Natural killer cell (primary cell): ENCODE measurements at regions not wholly inside any gene's neighbourhood (a gene's known extent, or its start where the extent isn't known, plus 50 kb on each side); places are given as distances from the start of the nearest gene placed in this dataset.

Source experiments
- ATAC-seq, 3 donors: fragments of 150-1000 bp in 2 of 3; fragments of 200-7000 bp in 1 of 3; cut with Tn5 transposase; 1 replicate in 1 of 3; 2 replicates in 2 of 3; pipeline ENCODE4 v1.10.0; 2021; ENCODE audit warnings: mild to moderate bottlenecking in 2 of 3, moderate library complexity in 2 of 3
- DNase-seq, 2 donors: peaks; one replicate each; pipeline versions ENCODE4 v3.0.0 to v3.0.0-alpha.2; 2013 to 2021; ENCODE audit warnings: mixed read lengths in 1 of 2
- H3K27ac ChIP-seq: one replicate; pipeline ENCODE4 v1.5.1; 2013; ENCODE audit warnings: mild to moderate bottlenecking, low read length
- H3K27me3 ChIP-seq: one replicate; pipeline ENCODE4 v1.6.1; 2013; ENCODE audit warnings: low read length; ENCODE audit not compliant: control insufficient read depth, insufficient read depth
- H3K36me3 ChIP-seq: one replicate; pipeline ENCODE4 v1.6.1; 2013; ENCODE audit warnings: low read length; ENCODE audit not compliant: control insufficient read depth, insufficient read depth
- H3K4me1 ChIP-seq: one replicate; pipeline ENCODE4 v1.6.1; 2013; ENCODE audit warnings: low read length; ENCODE audit not compliant: control insufficient read depth, insufficient read depth
- H3K4me3 ChIP-seq: one replicate; pipeline ENCODE4 v1.5.1; 2013; ENCODE audit warnings: low read length
- H3K9me3 ChIP-seq: one replicate; pipeline ENCODE4 v1.6.1; 2013; ENCODE audit warnings: low read length; ENCODE audit not compliant: control insufficient read depth, insufficient read depth
- H3K27ac Mint-ChIP-seq, 2 donors: one replicate each; pipeline ENCODE4 v1.8.0; 2022; ENCODE audit warnings: mild to moderate bottlenecking in 2 of 2, mixed read lengths in 2 of 2, moderate library complexity in 1 of 2
- H3K27me3 Mint-ChIP-seq, 2 donors: one replicate each; pipeline ENCODE4 v1.8.0; 2022; ENCODE audit warnings: low read depth in 2 of 2, mixed read lengths in 2 of 2
- H3K36me3 Mint-ChIP-seq: one replicate; pipeline ENCODE4 v1.8.0; 2022; ENCODE audit warnings: mixed read lengths
- H3K4me1 Mint-ChIP-seq, 2 donors: one replicate each; pipeline ENCODE4 v1.8.0; 2022; ENCODE audit warnings: mixed read lengths in 2 of 2
- H3K4me3 Mint-ChIP-seq: one replicate; pipeline ENCODE4 v1.8.0; 2022; ENCODE audit warnings: mild to moderate bottlenecking, moderate library complexity, mixed read lengths
- H3K9me3 Mint-ChIP-seq, 2 donors: one replicate each; pipeline ENCODE4 v1.8.0; 2022; ENCODE audit warnings: mixed read lengths in 2 of 2
- WGBS: methylation state at CpG from one replicate; pipeline ENCODE4 v1.1.7; 2013; ENCODE audit warnings: missing lambda C conversion rate; ENCODE audit not compliant: insufficient coverage; 5-methylcytosine and 5-hydroxymethylcytosine counted together
- intact Hi-C: fragments of 100-400 bp; cut with micrococcal nuclease; formaldehyde crosslinking; loops from one replicate; pipeline ENCODE4 v1.14.2; 2022
- TF ChIP-seq, protein P1 (sequence below): fragments of 200-600 bp; IDR thresholded peaks from one replicate; pipeline ENCODE4 v1.8.0; 2022; ENCODE audit warnings: antibody characterized with exemption

DNA sequence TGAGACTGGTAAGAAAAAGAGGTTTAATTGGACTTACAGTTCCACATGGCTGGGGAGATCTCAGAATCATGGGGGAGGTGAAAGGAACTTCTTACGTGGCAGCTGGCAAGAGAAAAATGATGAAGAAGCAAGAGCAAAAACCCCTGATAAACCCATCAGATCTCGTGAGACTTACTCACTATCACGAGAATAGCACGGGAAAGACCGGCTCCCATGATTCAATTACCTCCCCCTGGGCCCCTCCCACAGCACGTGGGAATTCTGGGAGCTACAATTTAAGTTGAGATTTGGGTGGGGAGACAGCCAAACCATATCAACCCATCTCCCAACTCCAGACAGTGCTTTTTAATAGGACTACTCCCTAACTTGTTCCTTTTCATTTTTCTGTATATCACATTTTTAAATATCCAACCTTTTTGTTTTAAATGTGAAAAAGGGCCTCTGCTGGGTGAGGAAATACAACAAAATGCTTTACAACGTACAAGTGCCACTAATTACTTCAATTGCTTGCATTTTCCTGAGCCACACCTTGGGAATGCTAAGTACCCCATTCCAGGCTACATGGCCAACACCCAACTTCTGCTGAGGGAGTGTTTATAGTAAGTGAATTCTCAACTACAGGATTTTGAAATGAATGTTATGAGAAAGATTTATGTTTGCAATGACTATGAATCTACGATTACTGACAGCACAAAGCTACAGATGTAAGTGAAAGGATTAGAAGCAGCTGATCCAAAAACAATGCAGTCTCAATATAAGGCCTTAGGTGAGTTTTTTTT is 294.1 kb upstream of the CD180 start:
- Mint-ChIP-seq H3K27me3 (no peaks in the 10 kb centered on the region), H3K4me1 (peaks cover 8 to 14% of the 10 kb centered on the region in 2 donors), H3K9me3 (no peaks in the 10 kb centered on the region), H3K4me3 (no peak overlapping the region), H3K36me3 (no peaks in the 10 kb centered on the region), H3K27ac (no peak overlapping the region)
- ATAC-seq (no peak), DNase-seq (no peak)
- 91% methylated on average over 8 of the region's 8 CpGs for WGBS
- Histone ChIP-seq H3K9me3 (no peaks in the 10 kb centered on the region), H3K27ac (no peak overlapping the region), H3K4me3 (no peak overlapping the region), H3K36me3 (no peaks in the 10 kb centered on the region), H3K4me1 (no peaks in the 10 kb centered on the region), H3K27me3 (no peaks in the 10 kb centered on the region)
- TF ChIP-seq, protein P1, sequence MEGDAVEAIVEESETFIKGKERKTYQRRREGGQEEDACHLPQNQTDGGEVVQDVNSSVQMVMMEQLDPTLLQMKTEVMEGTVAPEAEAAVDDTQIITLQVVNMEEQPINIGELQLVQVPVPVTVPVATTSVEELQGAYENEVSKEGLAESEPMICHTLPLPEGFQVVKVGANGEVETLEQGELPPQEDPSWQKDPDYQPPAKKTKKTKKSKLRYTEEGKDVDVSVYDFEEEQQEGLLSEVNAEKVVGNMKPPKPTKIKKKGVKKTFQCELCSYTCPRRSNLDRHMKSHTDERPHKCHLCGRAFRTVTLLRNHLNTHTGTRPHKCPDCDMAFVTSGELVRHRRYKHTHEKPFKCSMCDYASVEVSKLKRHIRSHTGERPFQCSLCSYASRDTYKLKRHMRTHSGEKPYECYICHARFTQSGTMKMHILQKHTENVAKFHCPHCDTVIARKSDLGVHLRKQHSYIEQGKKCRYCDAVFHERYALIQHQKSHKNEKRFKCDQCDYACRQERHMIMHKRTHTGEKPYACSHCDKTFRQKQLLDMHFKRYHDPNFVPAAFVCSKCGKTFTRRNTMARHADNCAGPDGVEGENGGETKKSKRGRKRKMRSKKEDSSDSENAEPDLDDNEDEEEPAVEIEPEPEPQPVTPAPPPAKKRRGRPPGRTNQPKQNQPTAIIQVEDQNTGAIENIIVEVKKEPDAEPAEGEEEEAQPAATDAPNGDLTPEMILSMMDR: no peak
- intact Hi-C loops: no loop called here

DNA sequence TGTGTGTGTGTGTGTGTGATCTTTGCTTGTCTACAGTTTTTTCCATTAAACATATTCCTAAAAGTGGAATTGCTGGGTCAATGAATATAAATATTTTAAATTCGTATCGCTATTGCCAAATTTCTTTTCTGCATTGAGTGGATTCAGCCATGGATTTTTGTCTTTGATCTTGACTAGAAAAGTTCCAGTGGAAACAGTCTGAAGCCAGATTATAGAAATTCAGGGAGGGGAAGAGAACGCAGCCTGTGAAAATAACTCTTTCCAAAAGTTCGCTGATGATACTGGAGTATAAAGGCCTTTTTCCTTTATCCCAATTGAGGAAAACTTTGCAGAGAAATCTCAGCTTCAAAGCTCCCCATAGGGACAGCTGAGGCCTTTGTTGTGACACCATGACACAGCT is 292.3 kb upstream of the CD180 start:
- Histone ChIP-seq H3K4me3 (no peak overlapping the region), H3K36me3 (no peaks in the 10 kb centered on the region), H3K9me3 (no peaks in the 10 kb centered on the region), H3K27ac (no peak overlapping the region), H3K27me3 (no peaks in the 10 kb centered on the region), H3K4me1 (no peaks in the 10 kb centered on the region)
- intact Hi-C loops: no loop called here
- H3K27me3 Mint-ChIP-seq: no peaks in the 10 kb centered on the region
- no peak overlapping the region for H3K4me3 Mint-ChIP-seq
- H3K36me3 Mint-ChIP-seq: no peaks in the 10 kb centered on the region
- DNase-seq (no peak), ATAC-seq (no peak)
- TF ChIP-seq, protein P1: no peak
- WGBS: 96% methylated on average over 4 of the region's 4 CpGs
- H3K9me3 Mint-ChIP-seq: no peaks in the 10 kb centered on the region
- no peak overlapping the region for H3K27ac Mint-ChIP-seq
- peaks cover 5% of the 10 kb centered on the region in 2 donors for H3K4me1 Mint-ChIP-seq

DNA sequence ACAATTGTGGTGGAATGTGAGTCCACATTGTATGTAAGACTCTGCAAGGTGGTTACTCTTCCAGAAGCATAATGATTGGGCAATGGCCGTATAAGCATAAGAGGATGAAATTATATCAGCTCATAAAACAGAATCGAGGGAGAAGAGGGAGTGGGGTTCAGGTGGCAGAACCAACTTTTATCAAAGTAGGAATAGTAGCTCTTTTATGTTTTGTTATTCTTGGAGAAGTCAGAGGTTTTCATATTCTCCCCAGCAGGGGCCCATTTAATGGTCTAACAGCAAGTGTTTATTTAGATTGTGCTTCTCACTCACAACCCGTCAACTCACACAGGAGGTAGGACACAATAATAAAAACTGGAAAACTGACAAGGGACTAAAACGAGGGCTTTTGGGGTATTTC is 291.3 kb upstream of the CD180 start:
- TF ChIP-seq, protein P1: no peak
- DNase-seq (no peak), ATAC-seq (no peak)
- Histone ChIP-seq H3K27me3 (no peaks in the 10 kb centered on the region), H3K4me3 (no peak overlapping the region), H3K27ac (no peak overlapping the region), H3K4me1 (no peaks in the 10 kb centered on the region), H3K36me3 (no peaks in the 10 kb centered on the region), H3K9me3 (no peaks in the 10 kb centered on the region)
- H3K4me3 Mint-ChIP-seq: no peak overlapping the region
- no peaks in the 10 kb centered on the region for H3K27me3 Mint-ChIP-seq
- 98% methylated on average over 3 of the region's 4 CpGs for WGBS
- H3K4me1 Mint-ChIP-seq: peaks cover 6 to 7% of the 10 kb centered on the region in 2 donors
- H3K9me3 Mint-ChIP-seq: no peaks in the 10 kb centered on the region
- intact Hi-C loops: no loop called here
- no peaks in the 10 kb centered on the region for H3K36me3 Mint-ChIP-seq
- no peak overlapping the region for H3K27ac Mint-ChIP-seq
